HepG2 (cell line): ENCODE measurements at regions not wholly inside any gene's neighbourhood (a gene's known extent, or its start where the extent isn't known, plus 50 kb on each side); places are given as distances from the start of the nearest gene placed in this dataset.
"Not testable (repeated sequence)": the region's sequence is repeated elsewhere in the genome, so short reads cannot be mapped to it uniquely, and the experiment has no call there.

Experiments used
- ATAC-seq: fragments of 200-7000 bp; cut with Tn5 transposase; 3 replicates; pipeline ENCODE4 v1.9.1; 2020; ENCODE audit warnings: mild to moderate bottlenecking, moderate library complexity
- BruUV-seq: library from RNA; stranded (reverse); fragments of 400-500 nt; replicated peaks from 2 replicates; lab custom pipeline; 2021; lab: Mats Ljungman, UMichigan
- CTCF ChIA-PET: fragments of 300-600 bp; formaldehyde crosslinking; extraction: SDS; loops from one replicate; lab custom pipeline; 2021; ENCODE audit warnings: low total read pairs, inconsistent platforms, low intra/inter-chr PET ratio; lab: Yijun Ruan, JAX
- POLR2A ChIA-PET: fragments of 350-600 bp; sonication (Branson Sonifier 250); formaldehyde crosslinking; loops from one replicate; lab custom pipeline; 2020; ENCODE audit warnings: antibody characterized with exemption, inconsistent platforms; lab: Yijun Ruan, JAX
- DNase-seq: peaks from one replicate; pipeline ENCODE4 v3.0.0-alpha.2; 2015; ENCODE audit warnings: low spot score
- FAIRE-seq: peaks from 3 replicates; lab custom pipeline; 2011; peaks lifted over from hg19 to GRCh38; lab: Jason Lieb, UNC
- H2AFZ ChIP-seq: one replicate; pipeline ENCODE4 v1.6.1; 2011; ENCODE audit warnings: low read length, inconsistent platforms
- H3K27ac ChIP-seq: fragments of 300-600 bp; 3 replicates; pipeline ENCODE4 v1.8.0; 2011; ENCODE audit warnings: mixed run types, mild to moderate bottlenecking, mixed read lengths, low read length, inconsistent platforms; ENCODE audit not compliant: insufficient read depth; ENCODE audit errors: extremely low read length
- H3K27me3 ChIP-seq, 2 experiments: fragments of 200-600 bp in 1 of 2; 2 replicates in 1 of 2; 3 replicates in 1 of 2; pipeline versions ENCODE4 v1.6.0 to v1.8.0; 2011; ENCODE audit warnings: low read length in 2 of 2, mild to moderate bottlenecking in 2 of 2, moderate library complexity in 2 of 2, inconsistent platforms in 1 of 2; ENCODE audit not compliant: insufficient read depth in 2 of 2, control insufficient read depth in 1 of 2
- H3K36me3 ChIP-seq, 2 experiments: fragments of 200-600 bp in 1 of 2; replicated peaks in 1 of 2; 2 replicates in 1 of 2; 3 replicates in 1 of 2; pipeline versions ENCODE4 v1.5.1 to v1.8.0; 2011; ENCODE audit warnings: low read length in 2 of 2, inconsistent platforms in 1 of 2; ENCODE audit not compliant: insufficient read depth in 2 of 2, control insufficient read depth in 1 of 2
- H3K4me1 ChIP-seq: 2 replicates; pipeline ENCODE4 v1.5.1; 2012; ENCODE audit warnings: low read length, inconsistent platforms; ENCODE audit not compliant: insufficient read depth
- H3K4me2 ChIP-seq: 2 replicates; pipeline ENCODE4 v1.6.0; 2011; ENCODE audit warnings: low read depth, low read length, inconsistent platforms
- H3K4me3 ChIP-seq, 3 experiments: fragments of 200-600 bp in 1 of 3; sonication (generic), shearing (Covaris generic) in 1 of 3; replicated peaks in 1 of 3; 2 replicates each; pipeline ENCODE4 v1.5.1; 2011 to 2016; ENCODE audit warnings: low read length in 3 of 3, inconsistent platforms in 2 of 3, low read depth in 2 of 3, mild to moderate bottlenecking in 2 of 3, control low read depth in 1 of 3, mixed read lengths in 1 of 3; ENCODE audit not compliant: insufficient read depth in 1 of 3
- H3K79me2 ChIP-seq: one replicate; pipeline ENCODE4 v1.6.1; 2011; ENCODE audit warnings: low read length, inconsistent platforms; ENCODE audit not compliant: insufficient read depth
- H3K9ac ChIP-seq: 2 replicates; pipeline ENCODE4 v1.6.0; 2011; ENCODE audit warnings: mild to moderate bottlenecking, low read depth, low read length, inconsistent platforms; ENCODE audit not compliant: insufficient read depth
- H3K9me3 ChIP-seq: 2 replicates; pipeline ENCODE4 v1.5.1; 2012; ENCODE audit warnings: mild to moderate bottlenecking, low read length
- H4K20me1 ChIP-seq: 2 replicates; pipeline ENCODE4 v1.6.0; 2011; ENCODE audit warnings: inconsistent platforms, mild to moderate bottlenecking, low read length, moderate library complexity; ENCODE audit not compliant: insufficient read depth
- CHCHD3 ChIP-seq: sonication (generic); formaldehyde crosslinking; IDR thresholded peaks from 2 replicates; pipeline ENCODE4 v1.8.0; 2022; ENCODE audit warnings: mild to moderate bottlenecking, missing genetic modification reagents, moderate library complexity
- HCFC1 ChIP-seq: fragments of 150-350 bp; IDR thresholded peaks from 2 replicates; pipeline ENCODE4 v1.6.1; 2014; ENCODE audit warnings: low read depth, low read length
- HIVEP1 ChIP-seq: sonication (generic); formaldehyde crosslinking; IDR thresholded peaks from 2 replicates; pipeline ENCODE4 v1.4.0; 2020; ENCODE audit warnings: mild to moderate bottlenecking, missing genetic modification reagents
- HNRNPLL ChIP-seq: fragments of 200-400 bp; formaldehyde crosslinking; IDR thresholded peaks from 2 replicates; pipeline ENCODE4 v1.6.1; 2017; ENCODE audit warnings: mild to moderate bottlenecking, low read depth, low read length; ENCODE audit not compliant: poor library complexity, severe bottlenecking
- PHB2 ChIP-seq: fragments of 450-650 bp; IDR thresholded peaks from 2 replicates; pipeline ENCODE4 v1.6.1; 2018; ENCODE audit not compliant: partially characterized antibody
- RXRB ChIP-seq: IDR thresholded peaks from 2 replicates; pipeline ENCODE4 v1.6.1; 2016; ENCODE audit warnings: borderline replicate concordance, missing genetic modification reagents, missing compliant biosample characterization
- SKI ChIP-seq: fragments of 450-650 bp; IDR thresholded peaks from one replicate; pipeline ENCODE4 v1.6.1; 2018; ENCODE audit warnings: mild to moderate bottlenecking; ENCODE audit not compliant: partially characterized antibody
- SMYD3 ChIP-seq: sonication (generic); formaldehyde crosslinking; IDR thresholded peaks from 2 replicates; pipeline ENCODE4 v1.8.1; 2023; ENCODE audit warnings: mild to moderate bottlenecking, missing genetic modification reagents
- ZFX ChIP-seq: sonication (generic); formaldehyde crosslinking; IDR thresholded peaks from 2 replicates; pipeline ENCODE4 v1.4.0; 2020; ENCODE audit warnings: mild to moderate bottlenecking, low read depth, missing genetic modification reagents, moderate library complexity
- ZMYM4 ChIP-seq: sonication (generic); formaldehyde crosslinking; IDR thresholded peaks from 2 replicates; pipeline ENCODE4 v1.8.1; 2023; ENCODE audit warnings: mild to moderate bottlenecking, missing genetic modification reagents
- ZNF296 ChIP-seq: sonication (generic); formaldehyde crosslinking; conservative IDR thresholded peaks from 2 replicates; pipeline ENCODE4 v1.5.0; 2020; ENCODE audit warnings: mild to moderate bottlenecking, missing genetic modification reagents
- ZNF614 ChIP-seq: IDR thresholded peaks from 2 replicates; pipeline ENCODE4 v1.6.1; 2018; ENCODE audit warnings: missing biosample characterization, missing genetic modification reagents, inconsistent platforms, borderline replicate concordance
- ZNF674 ChIP-seq: sonication (generic); formaldehyde crosslinking; IDR thresholded peaks from 2 replicates; pipeline ENCODE4 v1.5.0; 2020; ENCODE audit warnings: low read depth, mild to moderate bottlenecking, missing genetic modification reagents
- ZNF747 ChIP-seq: sonication (generic); formaldehyde crosslinking; IDR thresholded peaks from 2 replicates; pipeline ENCODE4 v1.8.1; 2023; ENCODE audit warnings: missing genetic modification reagents, mild to moderate bottlenecking, borderline replicate concordance
- WGBS: methylation state at CpG from one replicate; pipeline ENCODE4 v1.1.6; 2017; ENCODE audit warnings: low lambda C conversion rate; 5-methylcytosine and 5-hydroxymethylcytosine counted together
- in situ Hi-C: cut with HindIII; loops from 2 replicates; pipeline ENCODE4 v1.10.0; 2017; ENCODE audit warnings: low pct_unique_long_range_greater_than_20kb; ENCODE audit not compliant: extremely low pct_ligation_motif_present
- intact Hi-C: fragments of 100-400 bp; cut with micrococcal nuclease; formaldehyde crosslinking; loops from one replicate; pipeline ENCODE4 v1.10.0; 2022; ENCODE audit not compliant: unreplicated experiment
- TF ChIP-seq, protein P1 (sequence below): sonication (generic); formaldehyde crosslinking; IDR thresholded peaks from 2 replicates; pipeline ENCODE4 v1.4.0; 2020; ENCODE audit warnings: missing genetic modification reagents
- TF ChIP-seq, protein P2 (sequence below): IDR thresholded peaks from 2 replicates; pipeline ENCODE4 v1.6.1; 2016; ENCODE audit warnings: missing genetic modification reagents, missing compliant biosample characterization
- TF ChIP-seq, protein P3 (sequence below): sonication (generic); formaldehyde crosslinking; IDR thresholded peaks from 2 replicates; pipeline ENCODE4 v1.4.0; 2020; ENCODE audit warnings: mild to moderate bottlenecking, missing genetic modification reagents

DNA sequence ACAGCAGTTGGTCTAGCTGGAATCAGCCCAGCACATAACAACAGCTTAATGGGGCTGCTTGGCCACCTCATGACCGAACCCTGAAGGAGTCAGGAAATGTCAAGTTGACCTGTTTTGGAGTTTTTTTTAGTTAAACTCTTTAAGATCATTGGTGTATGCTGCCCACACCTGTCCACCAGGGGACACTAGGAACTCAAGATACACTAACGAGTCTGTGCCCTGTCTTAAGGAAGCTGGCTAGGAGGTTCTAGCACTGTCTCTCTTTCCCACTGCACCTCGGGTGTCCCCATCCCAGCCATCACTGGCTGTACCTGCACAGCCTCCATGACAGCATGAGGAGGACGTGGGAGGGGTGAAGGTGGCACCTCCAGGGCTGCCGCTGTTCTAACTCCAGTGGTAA is 279.6 kb upstream of the SOX1 start:
- BruUV-seq, ATAC-seq, FAIRE-seq, in situ Hi-C loops, CTCF ChIA-PET, H3K79me2 ChIP-seq, H3K27ac ChIP-seq, H4K20me1 ChIP-seq, H3K4me2 ChIP-seq, DNase-seq, H2AFZ ChIP-seq, H3K4me1 ChIP-seq, H3K9me3 ChIP-seq, H3K36me3 ChIP-seq, POLR2A ChIA-PET, H3K9ac ChIP-seq, H3K27me3 ChIP-seq, intact Hi-C loops, H3K4me3 ChIP-seq: not testable (repeated sequence)
- WGBS: no CpG with 5 or more reads among the region's 5 CpGs

DNA sequence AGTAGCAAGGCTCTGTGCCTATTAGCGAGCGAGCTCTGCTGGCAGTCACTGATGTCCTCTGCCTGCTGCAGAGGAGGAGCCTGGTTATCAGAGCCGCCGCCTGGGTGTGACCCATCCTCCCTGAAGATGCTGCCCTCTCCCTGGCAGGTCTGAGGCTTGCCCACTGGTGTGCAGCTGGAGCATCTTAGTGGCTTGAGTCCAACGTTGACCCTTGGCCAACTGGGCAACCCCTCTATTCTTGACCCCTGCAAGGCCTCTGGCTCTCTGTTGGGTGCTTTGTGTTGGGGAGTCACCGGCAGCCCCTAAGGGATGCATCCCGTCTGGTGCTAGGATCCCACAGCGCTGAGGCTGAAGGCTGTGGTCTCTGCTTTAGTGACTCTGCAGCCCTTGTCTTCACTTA is 277.9 kb upstream of the SOX1 start:
- no CpG with 5 or more reads among the region's 8 CpGs for WGBS
- no peak overlapping the region for H3K4me2 ChIP-seq
- ATAC-seq (no peak), FAIRE-seq (no peak), DNase-seq (no peak)
- H3K36me3 ChIP-seq: no peaks in the 10 kb centered on the region
- H3K27me3 ChIP-seq: peaks cover 0 to 10% of the 10 kb centered on the region in 2 experiments; a peak in 1 of 5 replicates
- no peaks in the 10 kb centered on the region for H4K20me1 ChIP-seq
- intact Hi-C loops (no loop called here), in situ Hi-C loops (no loop called here)
- no TSS peak for BruUV-seq
- no peak overlapping the region for H2AFZ ChIP-seq
- no peaks in the 10 kb centered on the region for H3K9me3 ChIP-seq
- ChIA-PET CTCF (no interaction called here), POLR2A (no interaction called here)
- TF ChIP-seq SKI (no peak), RXRB (no peak), HNRNPLL (no peak), ZMYM4 (no peak), ZNF296 (CRISPR knock-in tag) (no peak), CHCHD3 (CRISPR knock-in tag) (no peak), HCFC1 (no peak), PHB2 (no peak), SMYD3 (CRISPR knock-in tag) (no peak), HIVEP1 (CRISPR knock-in tag) (no peak), ZNF674 (no peak), ZNF747 (CRISPR knock-in tag) (no peak), ZFX (CRISPR knock-in tag) (no peak), ZNF614 (CRISPR knock-in tag) (no peak)
- TF ChIP-seq, protein P1, sequence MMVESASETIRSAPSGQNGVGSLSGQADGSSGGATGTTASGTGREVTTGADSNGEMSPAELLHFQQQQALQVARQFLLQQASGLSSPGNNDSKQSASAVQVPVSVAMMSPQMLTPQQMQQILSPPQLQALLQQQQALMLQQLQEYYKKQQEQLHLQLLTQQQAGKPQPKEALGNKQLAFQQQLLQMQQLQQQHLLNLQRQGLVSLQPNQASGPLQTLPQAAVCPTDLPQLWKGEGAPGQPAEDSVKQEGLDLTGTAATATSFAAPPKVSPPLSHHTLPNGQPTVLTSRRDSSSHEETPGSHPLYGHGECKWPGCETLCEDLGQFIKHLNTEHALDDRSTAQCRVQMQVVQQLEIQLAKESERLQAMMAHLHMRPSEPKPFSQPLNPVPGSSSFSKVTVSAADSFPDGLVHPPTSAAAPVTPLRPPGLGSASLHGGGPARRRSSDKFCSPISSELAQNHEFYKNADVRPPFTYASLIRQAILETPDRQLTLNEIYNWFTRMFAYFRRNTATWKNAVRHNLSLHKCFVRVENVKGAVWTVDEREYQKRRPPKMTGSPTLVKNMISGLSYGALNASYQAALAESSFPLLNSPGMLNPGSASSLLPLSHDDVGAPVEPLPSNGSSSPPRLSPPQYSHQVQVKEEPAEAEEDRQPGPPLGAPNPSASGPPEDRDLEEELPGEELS (CRISPR knock-in tag): no peak
- TF ChIP-seq, protein P2, sequence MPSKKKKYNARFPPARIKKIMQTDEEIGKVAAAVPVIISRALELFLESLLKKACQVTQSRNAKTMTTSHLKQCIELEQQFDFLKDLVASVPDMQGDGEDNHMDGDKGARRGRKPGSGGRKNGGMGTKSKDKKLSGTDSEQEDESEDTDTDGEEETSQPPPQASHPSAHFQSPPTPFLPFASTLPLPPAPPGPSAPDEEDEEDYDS (CRISPR knock-in tag): no peak
- TF ChIP-seq, protein P3, sequence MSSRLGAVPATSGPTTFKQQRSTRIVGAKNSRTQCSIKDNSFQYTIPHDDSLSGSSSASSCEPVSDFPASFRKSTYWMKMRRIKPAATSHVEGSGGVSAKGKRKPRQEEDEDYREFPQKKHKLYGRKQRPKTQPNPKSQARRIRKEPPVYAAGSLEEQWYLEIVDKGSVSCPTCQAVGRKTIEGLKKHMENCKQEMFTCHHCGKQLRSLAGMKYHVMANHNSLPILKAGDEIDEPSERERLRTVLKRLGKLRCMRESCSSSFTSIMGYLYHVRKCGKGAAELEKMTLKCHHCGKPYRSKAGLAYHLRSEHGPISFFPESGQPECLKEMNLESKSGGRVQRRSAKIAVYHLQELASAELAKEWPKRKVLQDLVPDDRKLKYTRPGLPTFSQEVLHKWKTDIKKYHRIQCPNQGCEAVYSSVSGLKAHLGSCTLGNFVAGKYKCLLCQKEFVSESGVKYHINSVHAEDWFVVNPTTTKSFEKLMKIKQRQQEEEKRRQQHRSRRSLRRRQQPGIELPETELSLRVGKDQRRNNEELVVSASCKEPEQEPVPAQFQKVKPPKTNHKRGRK (CRISPR knock-in tag): no peak
- H3K27ac ChIP-seq: no peak overlapping the region
- no peaks in the 10 kb centered on the region for H3K79me2 ChIP-seq
- H3K4me1 ChIP-seq: no peaks in the 10 kb centered on the region
- H3K9ac ChIP-seq: no peak overlapping the region
- no peak overlapping the region for H3K4me3 ChIP-seq
